PC-3 (cell line): ENCODE measurements at regions not wholly inside any gene's neighbourhood (a gene's known extent, or its start where the extent isn't known, plus 50 kb on each side); places are given as distances from the start of the nearest gene placed in this dataset.

ENCODE experiments used
- ATAC-seq: fragments of 200-7000 bp; cut with Tn5 transposase; 2 replicates; pipeline ENCODE4 v1.9.1; 2020; ENCODE audit warnings: mild to moderate bottlenecking, moderate library complexity
- BruUV-seq: library from RNA; stranded (reverse); fragments of 400-500 nt; replicated peaks from 2 replicates; lab custom pipeline; 2021; lab: Mats Ljungman, UMichigan
- CTCF ChIA-PET: fragments of 300-600 bp; sonication (Branson Sonifier 250); formaldehyde crosslinking; loops from one replicate; lab custom pipeline; 2022; ENCODE audit warnings: antibody characterized with exemption; lab: Charles Lee
- POLR2A ChIA-PET: fragments of 300-600 bp; sonication (Branson Sonifier 250); formaldehyde crosslinking; loops from one replicate; lab custom pipeline; 2022; ENCODE audit warnings: antibody characterized with exemption; ENCODE audit not compliant: unreplicated experiment; lab: Charles Lee
- DNase-seq: peaks from one replicate; pipeline ENCODE4 v3.0.0-alpha.2; 2015
- H2AFZ ChIP-seq: fragments of 300-600 bp; sonication (generic); 2 replicates; pipeline ENCODE4 v1.6.0; 2016; ENCODE audit warnings: antibody characterized with exemption, low read length
- H3F3A ChIP-seq: fragments of 300-600 bp; sonication (generic); one replicate; pipeline ENCODE4 v1.6.0; 2017; ENCODE audit warnings: antibody characterized with exemption, low read length, control low read depth, mild to moderate bottlenecking; ENCODE audit not compliant: unreplicated experiment
- H3K27ac ChIP-seq: fragments of 300-600 bp; sonication (generic); 2 replicates; pipeline ENCODE4 v1.5.1; 2016; ENCODE audit warnings: mild to moderate bottlenecking, low read length
- H3K27me3 ChIP-seq: fragments of 300-600 bp; sonication (generic); 2 replicates; pipeline ENCODE4 v1.6.1; 2016; ENCODE audit warnings: low read length, mixed read lengths
- H3K36me3 ChIP-seq: fragments of 300-600 bp; sonication (generic); 2 replicates; pipeline ENCODE4 v1.6.1; 2016; ENCODE audit warnings: low read depth, mixed run types, low read length, mixed read lengths
- H3K4me1 ChIP-seq: fragments of 300-600 bp; sonication (generic); 2 replicates; pipeline ENCODE4 v1.5.1; 2016; ENCODE audit warnings: low read length; ENCODE audit not compliant: insufficient read depth
- H3K4me2 ChIP-seq: fragments of 300-600 bp; sonication (generic); 2 replicates; pipeline ENCODE4 v1.6.0; 2016; ENCODE audit warnings: low read length
- H3K4me3 ChIP-seq: fragments of 300-600 bp; sonication (generic); 2 replicates; pipeline ENCODE4 v1.5.1; 2016; ENCODE audit warnings: mild to moderate bottlenecking, low read length, mixed read lengths
- H3K79me2 ChIP-seq: fragments of 300-600 bp; sonication (generic); 2 replicates; pipeline ENCODE4 v1.6.1; 2017; ENCODE audit warnings: low read length, mixed read lengths
- H3K9ac ChIP-seq: fragments of 300-600 bp; sonication (generic); 2 replicates; pipeline ENCODE4 v1.6.0; 2016; ENCODE audit warnings: mild to moderate bottlenecking, low read length
- H3K9me2 ChIP-seq: fragments of 300-600 bp; sonication (generic); replicated peaks from 2 replicates; pipeline ENCODE4 v1.6.1; 2016; ENCODE audit warnings: mixed run types, low read length, mixed read lengths
- H3K9me3 ChIP-seq: fragments of 300-600 bp; sonication (generic); 2 replicates; pipeline ENCODE4 v1.6.1; 2016; ENCODE audit warnings: low read length, mixed read lengths
- H4K20me1 ChIP-seq: fragments of 300-600 bp; sonication (generic); 2 replicates; pipeline ENCODE4 v1.6.1; 2016; ENCODE audit warnings: low read length, mixed read lengths
- EZH2 ChIP-seq: fragments of 300-600 bp; sonication (generic); IDR thresholded peaks from one replicate; pipeline ENCODE4 v1.6.1; 2017; ENCODE audit warnings: antibody characterized with exemption, mild to moderate bottlenecking, low read length; ENCODE audit not compliant: unreplicated experiment
- EZH2phosphoT487 ChIP-seq: fragments of 300-600 bp; sonication (generic); IDR thresholded peaks from 2 replicates; pipeline ENCODE4 v1.6.1; 2018; ENCODE audit warnings: mild to moderate bottlenecking, antibody characterized with exemption, low read length, borderline replicate concordance
- intact Hi-C: fragments of 100-400 bp; cut with micrococcal nuclease; formaldehyde crosslinking; loops from 2 replicates; pipeline ENCODE4 v1.9.0; 2023
- TF ChIP-seq, protein P1 (sequence below): fragments of 300-600 bp; sonication (generic); conservative IDR thresholded peaks from 2 replicates; pipeline ENCODE4 v1.5.1; 2017; ENCODE audit warnings: antibody characterized with exemption, low read depth, mild to moderate bottlenecking, low read length

DNA sequence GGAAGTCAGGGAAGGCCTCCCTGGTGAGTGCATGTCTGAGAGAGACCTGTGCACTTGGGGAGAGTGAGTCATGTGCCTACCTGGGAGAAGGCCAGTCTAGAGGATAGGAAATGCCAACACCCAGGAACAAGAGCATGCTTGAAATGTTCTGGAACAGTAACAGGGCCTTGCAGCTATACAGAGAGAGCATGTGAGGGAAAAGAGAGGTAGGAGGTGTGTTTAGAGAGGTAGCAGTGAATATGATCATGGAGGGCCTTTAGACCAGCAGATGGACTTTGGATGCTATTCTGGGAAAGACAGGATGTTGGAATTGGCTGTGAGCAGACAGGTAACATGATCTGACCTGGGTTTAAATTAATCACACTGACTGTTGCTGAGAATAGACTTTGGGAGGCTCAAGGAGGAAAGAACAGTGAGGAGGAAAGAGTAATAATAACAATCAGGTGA, 1143.6 kb downstream of the FLRT2 start:
- no TSS peak for BruUV-seq
- no peak for ATAC-seq

DNA sequence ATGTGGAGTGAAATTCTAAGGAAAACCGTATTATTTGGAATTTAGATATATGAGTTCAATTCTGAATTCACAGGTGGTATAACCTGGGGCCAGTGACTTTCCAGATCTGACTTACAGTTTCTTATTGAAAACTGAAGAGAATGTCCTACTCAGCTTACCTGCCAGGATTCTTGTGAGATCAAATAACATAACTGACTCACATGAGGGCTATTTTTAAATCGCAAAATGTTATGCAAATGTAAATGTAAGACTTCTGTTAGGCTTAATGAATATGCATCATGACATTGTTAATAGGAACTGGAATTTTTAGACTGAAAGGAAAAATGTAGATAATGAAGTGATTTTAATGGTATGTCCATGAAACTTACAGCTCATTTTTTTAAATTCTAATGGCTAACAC, 1142.1 kb downstream of the FLRT2 start:
- Histone ChIP-seq H3K4me1 (no peaks in the 10 kb centered on the region), H4K20me1 (no peaks in the 10 kb centered on the region), H3K27me3 (no peaks in the 10 kb centered on the region), H2AFZ (no peak overlapping the region), H3K79me2 (no peaks in the 10 kb centered on the region), H3K9me2 (no peaks in the 10 kb centered on the region), H3K4me3 (no peak overlapping the region), H3K9ac (no peak overlapping the region), H3K36me3 (no peaks in the 10 kb centered on the region), H3F3A (no peaks in the 10 kb centered on the region), H3K27ac (no peak overlapping the region), H3K9me3 (no peaks in the 10 kb centered on the region; the same call in none of the 2 replicates), H3K4me2 (no peak overlapping the region)
- intact Hi-C loops, result no loop called here
- TF ChIP-seq EZH2phosphoT487 (no peak), EZH2 (no peak)
- TF ChIP-seq, protein P1, sequence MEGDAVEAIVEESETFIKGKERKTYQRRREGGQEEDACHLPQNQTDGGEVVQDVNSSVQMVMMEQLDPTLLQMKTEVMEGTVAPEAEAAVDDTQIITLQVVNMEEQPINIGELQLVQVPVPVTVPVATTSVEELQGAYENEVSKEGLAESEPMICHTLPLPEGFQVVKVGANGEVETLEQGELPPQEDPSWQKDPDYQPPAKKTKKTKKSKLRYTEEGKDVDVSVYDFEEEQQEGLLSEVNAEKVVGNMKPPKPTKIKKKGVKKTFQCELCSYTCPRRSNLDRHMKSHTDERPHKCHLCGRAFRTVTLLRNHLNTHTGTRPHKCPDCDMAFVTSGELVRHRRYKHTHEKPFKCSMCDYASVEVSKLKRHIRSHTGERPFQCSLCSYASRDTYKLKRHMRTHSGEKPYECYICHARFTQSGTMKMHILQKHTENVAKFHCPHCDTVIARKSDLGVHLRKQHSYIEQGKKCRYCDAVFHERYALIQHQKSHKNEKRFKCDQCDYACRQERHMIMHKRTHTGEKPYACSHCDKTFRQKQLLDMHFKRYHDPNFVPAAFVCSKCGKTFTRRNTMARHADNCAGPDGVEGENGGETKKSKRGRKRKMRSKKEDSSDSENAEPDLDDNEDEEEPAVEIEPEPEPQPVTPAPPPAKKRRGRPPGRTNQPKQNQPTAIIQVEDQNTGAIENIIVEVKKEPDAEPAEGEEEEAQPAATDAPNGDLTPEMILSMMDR, result no peak
- POLR2A ChIA-PET, result no interaction called here
- no peak for ATAC-seq
- BruUV-seq, result no TSS peak
- DNase-seq, result no peak
- CTCF ChIA-PET, result no interaction called here

More for the DNA sequence above, 1143.6 kb downstream of the FLRT2 start:
- no peaks in the 10 kb centered on the region; the same call in none of the 2 replicates for H3K9me3 ChIP-seq
- peak; percentile 14 for DNase-seq
- H3K9ac ChIP-seq, result no peak overlapping the region
- H3F3A ChIP-seq, result no peaks in the 10 kb centered on the region
- H3K36me3 ChIP-seq, result no peaks in the 10 kb centered on the region
- ChIA-PET CTCF (no interaction called here), POLR2A (no interaction called here)
- H3K27me3 ChIP-seq, result no peaks in the 10 kb centered on the region
- no peak overlapping the region for H3K4me3 ChIP-seq
- no peaks in the 10 kb centered on the region for H3K4me1 ChIP-seq
- no peaks in the 10 kb centered on the region for H4K20me1 ChIP-seq
- no peak overlapping the region for H3K4me2 ChIP-seq
- no peaks in the 10 kb centered on the region for H3K79me2 ChIP-seq
- no peaks in the 10 kb centered on the region for H3K9me2 ChIP-seq
- TF ChIP-seq EZH2, result no peak
- TF ChIP-seq, protein P1, result no peak
- TF ChIP-seq EZH2phosphoT487, result no peak
- intact Hi-C loops, result no loop called here
- H2AFZ ChIP-seq, result no peak overlapping the region
- no peak overlapping the region for H3K27ac ChIP-seq

DNA sequence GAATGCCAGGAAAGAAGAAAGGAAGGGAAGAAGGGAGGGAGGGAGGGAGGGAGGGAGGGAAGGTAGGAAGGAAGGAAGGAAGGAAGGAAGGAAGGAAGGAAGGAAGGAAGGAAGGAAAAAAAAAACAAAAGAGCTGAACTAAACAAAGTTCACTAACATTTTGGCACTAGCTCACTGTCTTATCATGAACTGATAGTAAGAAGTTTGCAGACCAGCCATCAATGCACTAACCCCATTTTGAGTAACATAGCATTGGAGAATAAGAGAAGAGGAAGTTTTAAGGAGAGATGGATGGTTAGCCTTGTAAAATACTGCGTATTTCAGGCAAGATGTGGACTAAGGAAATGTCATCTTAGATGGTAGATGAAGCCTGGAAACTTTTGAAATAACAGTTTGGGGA, 1136.0 kb downstream of the FLRT2 start:
- Histone ChIP-seq H3K4me1 (no peaks in the 10 kb centered on the region), H3K27ac (no peak overlapping the region), H3K79me2 (no peaks in the 10 kb centered on the region), H3K9me2 (no peaks in the 10 kb centered on the region), H3K4me3 (no peak overlapping the region), H2AFZ (no peak overlapping the region), H3K9me3 (0 out of 2 replicates have a peak, but pooled peaks cover 3% of the 10 kb centered on the region), H3K36me3 (no peaks in the 10 kb centered on the region), H4K20me1 (no peaks in the 10 kb centered on the region), H3K27me3 (no peaks in the 10 kb centered on the region), H3K4me2 (no peak overlapping the region), H3K9ac (no peak overlapping the region), H3F3A (no peaks in the 10 kb centered on the region)
- intact Hi-C loops, result no loop called here
- no peak for TF ChIP-seq EZH2phosphoT487
- TF ChIP-seq, protein P1, result no peak
- no peak for TF ChIP-seq EZH2
- ChIA-PET CTCF (no interaction called here), POLR2A (no interaction called here)
- BruUV-seq, result no TSS peak
- ATAC-seq (no peak), DNase-seq (no peak)
